GM21381 (cell line): ENCODE measurements at regions not wholly inside any gene's neighbourhood (a gene's known extent, or its start where the extent isn't known, plus 50 kb on each side); places are given as distances from the start of the nearest gene placed in this dataset.
A peak's percentile ranks its signal among the peaks of the same experiment; 100 is the strongest.

Experiments used
- ATAC-seq: cut with Tn5 transposase; IDR thresholded peaks from one replicate; pipeline ENCODE4 v1.9.1; 2021; ENCODE audit warnings: mild to moderate bottlenecking, moderate library complexity; ENCODE audit not compliant: unreplicated experiment

- ATAC-seq, result no peak
These were observed 390.5 kb downstream of the DIPK2A start for GRCh38 chr3:144362126-144362525.

DNA sequence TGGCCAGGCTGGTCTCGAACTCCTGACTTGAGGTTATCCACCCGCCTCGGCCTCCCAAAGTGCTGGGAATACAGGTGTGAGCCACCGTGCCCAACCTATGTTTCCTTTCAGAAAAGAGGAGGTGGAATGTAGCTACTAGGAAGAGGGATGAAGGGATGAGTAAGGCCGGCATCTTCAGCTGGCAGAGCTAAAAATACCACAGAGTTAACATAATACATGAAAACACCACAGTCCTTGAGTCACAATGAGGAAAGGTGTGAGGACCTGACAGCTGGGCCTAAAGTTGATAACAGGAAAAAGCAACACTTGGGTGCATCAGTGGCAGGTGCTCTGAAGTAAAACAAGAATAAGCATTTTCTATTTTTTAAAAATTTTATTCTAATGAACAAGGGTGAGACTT is 392.2 kb downstream of the DIPK2A start:
- no peak for ATAC-seq

GRCh38 chr3:144364737-144365136 is 393.1 kb downstream of the DIPK2A start:
- no peak for ATAC-seq

DNA sequence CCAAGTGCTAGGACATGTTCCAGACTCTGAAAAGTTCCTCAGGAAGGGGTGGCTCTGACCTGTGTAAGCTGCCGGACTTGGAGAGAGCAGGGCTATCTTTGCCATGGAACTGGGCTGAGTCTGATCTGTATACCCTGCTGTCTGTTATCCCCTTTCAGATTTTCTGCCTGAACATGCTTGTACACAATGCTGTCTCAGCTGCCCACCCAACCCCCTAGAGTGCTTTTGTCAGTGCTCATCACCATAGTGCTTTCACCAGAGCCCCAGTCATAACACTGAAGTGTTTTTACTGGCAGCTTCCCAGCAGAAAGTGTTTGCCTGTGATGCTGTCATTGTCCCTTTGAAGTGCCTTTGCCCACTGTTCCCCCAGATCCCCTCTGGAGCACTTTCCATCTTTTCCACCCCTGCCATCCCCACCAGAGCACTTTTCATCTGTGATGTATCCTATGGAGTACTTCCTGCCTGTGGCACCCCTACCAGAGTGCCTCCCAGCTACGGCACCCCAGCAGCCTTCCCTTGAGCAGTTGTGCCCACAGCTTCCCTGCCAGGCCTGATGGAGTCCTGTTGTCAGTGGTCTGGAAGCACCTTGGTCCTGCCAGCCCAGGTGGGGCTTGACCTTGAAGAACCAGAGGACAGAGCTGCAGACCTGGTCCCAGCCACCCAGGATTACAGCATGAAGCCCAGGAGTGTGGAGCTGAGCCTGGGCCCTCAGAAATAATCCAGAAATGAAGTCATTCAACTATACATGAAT is 397.7 kb downstream of the DIPK2A start:
- ATAC-seq, result no peak

- ATAC-seq, result no peak
These were observed 403.5 kb downstream of the DIPK2A start for GRCh38 chr3:144375088-144375487.

- no peak for ATAC-seq
These were observed 409.2 kb downstream of the DIPK2A start for GRCh38 chr3:144380849-144381248.

DNA sequence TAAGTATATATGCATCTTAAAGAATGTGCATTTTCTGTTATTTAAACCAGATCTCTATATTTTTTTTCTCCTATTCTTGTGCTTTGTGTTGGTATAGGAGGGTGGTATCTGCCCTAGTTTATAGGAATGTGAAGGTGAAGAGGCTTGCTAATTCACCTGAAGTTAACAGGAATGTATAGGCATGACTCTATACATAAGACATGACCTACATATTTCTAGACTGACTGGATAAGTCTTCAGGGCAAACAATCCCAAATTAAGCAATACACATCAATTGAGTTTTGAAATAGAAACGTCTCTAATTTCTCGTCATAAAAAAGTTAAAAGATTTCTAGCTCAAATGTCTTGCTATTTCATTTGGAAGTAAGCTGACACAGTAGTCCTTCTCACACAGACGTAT is 410.0 kb downstream of the DIPK2A start:
- ATAC-seq, result no peak

DNA sequence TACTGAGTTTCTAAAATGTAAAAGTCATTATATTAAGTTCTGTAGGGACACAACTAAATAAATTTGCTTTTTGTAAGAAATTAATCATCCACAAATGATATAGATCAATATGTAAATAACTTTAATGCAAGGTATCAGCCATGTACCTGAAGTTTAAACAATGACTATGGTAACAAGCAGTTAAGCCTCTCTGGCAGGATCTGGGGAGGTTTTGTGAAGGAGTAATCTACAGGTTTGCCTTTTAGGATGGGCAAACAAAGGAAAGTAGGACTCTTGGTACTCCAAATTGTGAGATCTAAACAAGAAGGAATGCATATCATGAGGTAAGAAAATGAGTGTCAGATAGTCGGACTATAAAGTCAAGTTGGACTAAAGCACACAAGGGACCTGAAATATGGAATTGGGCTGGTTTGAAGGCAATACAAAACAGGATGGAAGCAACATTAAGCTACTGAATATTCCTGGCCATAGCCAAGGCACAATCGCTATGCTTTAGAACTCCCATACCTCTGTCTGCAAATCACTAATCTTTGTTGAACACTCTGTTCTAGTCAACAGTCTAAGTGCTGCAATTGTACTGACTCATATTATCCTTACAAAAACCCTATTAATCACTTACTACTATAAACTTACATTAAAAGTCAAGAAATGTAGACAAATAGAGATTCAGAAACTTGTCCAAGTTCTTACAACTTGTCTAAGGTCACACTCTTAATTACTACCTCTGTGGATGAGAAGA is 412.8 kb downstream of the DIPK2A start:
- no peak for ATAC-seq

- no peak for ATAC-seq
These were observed 419.2 kb downstream of the DIPK2A start for GRCh38 chr3:144390786-144391185.

DNA sequence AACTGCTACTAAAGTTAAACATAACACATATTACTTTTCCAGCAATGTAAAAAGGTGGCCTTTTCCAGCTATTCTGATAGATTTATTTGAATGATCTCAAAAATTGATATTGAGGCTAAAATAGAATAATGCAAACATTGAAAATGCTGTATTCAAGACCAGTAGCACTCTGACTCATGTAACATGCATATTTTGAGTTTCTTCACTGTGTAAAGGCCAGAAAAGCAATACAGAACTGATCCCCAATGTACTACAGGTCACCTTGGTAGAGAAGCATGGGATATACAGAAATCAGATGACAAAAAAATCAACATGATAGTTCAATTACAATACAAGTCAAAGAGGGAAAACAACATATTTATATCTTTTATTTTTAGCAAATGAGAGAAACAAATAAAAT is 419.6 kb downstream of the DIPK2A start:
- ATAC-seq, result no peak

GRCh38 chr3:144394032-144394431 is 422.4 kb downstream of the DIPK2A start:
- ATAC-seq, result no peak

DNA sequence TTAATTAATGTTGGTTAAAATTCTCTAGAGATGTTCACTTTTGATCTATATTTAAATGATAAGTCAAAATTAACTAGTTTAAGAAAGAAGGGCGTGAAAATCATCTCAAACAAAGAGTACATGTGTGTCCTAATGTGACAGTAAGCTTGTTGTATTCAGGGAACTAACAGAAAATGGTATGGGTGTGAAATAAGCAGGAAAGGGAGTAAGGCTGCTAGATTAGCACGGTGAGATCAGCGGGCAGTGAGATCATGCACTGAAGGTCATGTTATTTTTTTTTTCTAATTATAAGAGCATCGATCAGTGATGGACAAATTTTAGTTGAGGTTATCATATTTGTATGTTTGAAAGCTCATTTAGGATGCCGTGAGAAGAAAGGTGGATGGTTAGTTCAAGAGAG is 430.8 kb downstream of the DIPK2A start:
- no peak for ATAC-seq

DNA sequence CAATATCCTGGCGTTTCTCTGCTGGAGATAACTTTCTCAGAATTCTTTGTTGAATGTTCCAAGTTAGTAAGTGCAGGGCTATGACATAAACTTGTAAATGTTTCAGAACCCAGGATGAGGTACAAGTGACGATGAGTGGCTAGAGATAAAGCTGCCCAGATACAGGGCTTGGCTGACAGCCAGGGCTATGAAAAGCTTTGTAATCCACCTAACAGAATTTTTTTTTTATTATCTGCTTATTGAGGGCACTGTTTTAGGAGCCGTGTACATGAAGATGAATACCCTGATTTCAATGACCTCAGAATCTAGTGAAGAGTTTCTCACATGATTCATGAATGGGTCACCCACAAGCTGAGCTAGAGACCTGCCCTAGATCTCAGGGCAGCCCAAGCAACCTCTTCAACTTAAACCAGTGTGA is 431.4 kb downstream of the DIPK2A start:
- ATAC-seq, result no peak

DNA sequence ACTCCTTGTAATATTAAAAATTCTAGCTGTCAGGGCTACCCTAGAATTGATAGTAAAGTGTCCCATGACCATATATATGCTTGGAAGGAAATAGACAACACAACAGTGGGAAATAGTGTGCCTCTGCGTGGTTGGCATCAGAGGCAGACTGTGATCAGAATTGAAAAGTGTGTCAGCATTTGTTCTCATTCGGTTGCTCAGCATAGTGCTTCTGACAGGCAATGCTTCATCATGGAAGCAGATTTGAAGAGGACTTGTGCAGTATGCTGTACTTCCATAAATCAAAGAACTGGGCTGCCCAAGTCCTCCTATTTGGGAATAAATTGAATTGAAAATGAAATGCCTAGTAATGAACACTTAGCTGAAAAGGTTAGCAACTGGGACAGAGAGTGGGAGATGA is 435.7 kb downstream of the DIPK2A start:
- ATAC-seq, result no peak

GRCh38 chr3:144409319-144409718 is 437.7 kb downstream of the DIPK2A start:
- ATAC-seq, result no peak

- no peak for ATAC-seq
These were observed 441.4 kb downstream of the DIPK2A start for GRCh38 chr3:144413068-144413467.

DNA sequence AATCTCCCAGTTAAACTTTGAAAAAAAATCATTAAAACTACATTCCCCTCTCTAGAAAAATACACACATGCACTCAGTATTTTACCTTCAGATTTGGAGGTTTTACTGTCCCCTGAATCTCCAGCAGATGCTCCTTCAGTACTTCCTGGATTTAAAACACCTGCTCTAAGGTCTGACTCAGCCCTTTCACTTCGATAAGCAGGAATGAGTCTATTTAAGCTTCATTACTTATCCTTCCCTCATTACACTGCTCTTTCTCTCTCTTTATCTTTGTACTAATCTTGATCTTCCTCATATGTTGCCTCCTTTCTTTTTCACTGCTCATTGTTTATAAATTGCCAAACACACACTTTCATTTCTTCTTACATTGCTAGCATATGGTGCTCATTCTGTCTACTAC is 443.9 kb downstream of the DIPK2A start:
- no peak for ATAC-seq

GRCh38 chr3:144424606-144425005 is 453.0 kb downstream of the DIPK2A start:
- no peak for ATAC-seq

DNA sequence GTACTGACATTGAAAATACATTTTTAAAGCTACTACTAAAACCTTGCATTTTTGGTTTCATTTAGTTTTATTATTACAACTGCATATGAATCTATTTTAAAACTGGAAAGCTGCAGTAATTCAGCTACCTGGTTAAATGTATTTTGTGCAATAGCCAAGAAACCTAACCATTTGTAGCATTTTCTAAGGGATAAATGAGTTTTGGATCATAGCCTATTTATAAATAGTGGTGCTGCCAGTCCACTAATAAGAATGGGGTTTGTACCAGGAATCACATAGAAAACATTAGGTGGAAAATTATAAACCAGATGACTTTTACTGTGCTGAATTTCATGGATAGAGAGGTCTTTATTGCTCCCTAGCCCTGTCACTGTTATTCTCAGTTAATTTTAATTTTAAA is 454.7 kb downstream of the DIPK2A start:
- no peak for ATAC-seq

GRCh38 chr3:144426967-144427366 is 455.3 kb downstream of the DIPK2A start:
- no peak for ATAC-seq

- peak; percentile 60 for ATAC-seq
These were observed 458.1 kb downstream of the DIPK2A start for GRCh38 chr3:144429719-144430121.

- ATAC-seq, result peak; percentile 30
These were observed 459.5 kb downstream of the DIPK2A start for GRCh38 chr3:144431134-144431533.
